ENCODE measurements at regions not wholly inside any gene's neighbourhood (a gene's known extent, or its start where the extent isn't known, plus 50 kb on each side); places are given as distances from the start of the nearest gene placed in this dataset.

DNA sequence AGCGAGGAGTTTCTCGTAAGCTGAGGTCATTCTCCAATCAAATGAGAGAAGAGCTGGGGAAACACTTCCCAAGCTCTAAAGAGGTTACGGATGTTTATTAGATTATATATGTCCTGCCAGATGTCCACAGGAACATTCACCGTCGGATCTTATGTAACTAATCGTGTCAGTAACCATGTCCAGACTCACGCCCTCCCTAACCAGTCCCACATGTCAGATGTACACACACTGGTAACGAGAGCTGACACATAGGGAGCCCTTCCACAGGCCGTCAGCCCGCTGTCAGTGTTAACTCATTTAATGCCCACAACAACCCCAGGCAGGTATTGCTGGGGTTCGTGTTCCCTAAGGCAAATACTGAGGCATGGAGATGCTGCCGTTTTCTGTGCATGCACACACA lies 223.7 kb upstream of the RTL1 start:
- H2AK5ac ChIP-seq (ENCODE audit: low read depth, low read length) = no peak overlapping the region
- H3K27ac ChIP-seq (ENCODE audit: insufficient read depth, low read length) = no peak overlapping the region
- no peak overlapping the region for H3K4me2 ChIP-seq (ENCODE audit: low read depth, low read length)
- H3K4me1 ChIP-seq (ENCODE audit: control insufficient read depth, insufficient read depth, low read length) = no peaks in the 10 kb centered on the region
- in situ Hi-C loops (cut with MboI; ENCODE audit: low sequenced_read_pairs) (no loop called here), intact Hi-C loops (cut with micrococcal nuclease) (no loop called here), dilution Hi-C loops (cut with HindIII; ENCODE audit: low sequenced_read_pairs, unreplicated experiment) (no loop called here)
- no peaks in the 10 kb centered on the region for H3K9me1 ChIP-seq (ENCODE audit: insufficient read depth, low read length)
- ChIA-PET POLR2A (ENCODE audit: unreplicated experiment) (no interaction called here), CTCF (no interaction called here)
- H3K4me3 ChIP-seq (ENCODE audit: insufficient read depth, low read depth, low read length) = no peak overlapping the region
- H4K8ac ChIP-seq (ENCODE audit: low read depth in 2 of 2, low read length in 2 of 2) = no peak overlapping the region
- no peak overlapping the region for H3K4ac ChIP-seq (ENCODE audit: low read depth, low read length)
- no peak overlapping the region for H2BK120ac ChIP-seq (ENCODE audit: low read depth, low read length)
- no peak overlapping the region for H3K23ac ChIP-seq (ENCODE audit: low read depth, low read length)
- peaks cover 3% of the 10 kb centered on the region; the same call in 1 of the 2 replicates for H3K9me3 ChIP-seq (ENCODE audit: control insufficient read depth, insufficient read depth, low read length)
- no peak overlapping the region for H4K5ac ChIP-seq (ENCODE audit: low read depth, low read length)
- no peak overlapping the region for H2AK9ac ChIP-seq (replicated peaks; ENCODE audit: low read depth, low read length, poor library complexity)
- peaks cover 15% of the 10 kb centered on the region for H3K27me3 ChIP-seq (ENCODE audit: control insufficient read depth, insufficient read depth, low read length)
- no peak overlapping the region for H3K14ac ChIP-seq (replicated peaks; ENCODE audit: low read depth, low read length)
- H2BK20ac ChIP-seq (ENCODE audit: low read depth, low read length) = no peak overlapping the region
- no peaks in the 10 kb centered on the region; the same call in 1 of the 2 replicates for H4K20me1 ChIP-seq (ENCODE audit: insufficient read depth, low read length)
- no peak overlapping the region for H2BK15ac ChIP-seq (ENCODE audit: low read depth, low read length)
- no TSS peak for BruUV-seq (replicated peaks)
- H3K36me3 ChIP-seq (ENCODE audit: control insufficient read depth, insufficient read depth, low read length) = no peaks in the 10 kb centered on the region
- H2AFZ ChIP-seq (replicated peaks; ENCODE audit: low read length, poor library complexity) = no peak overlapping the region
- TF ChIP-seq RCOR1 (IDR thresholded peaks at IDR 0.05; ENCODE audit: insufficient replicate concordance, low read length) (no peak), MXI1 (IDR thresholded peaks at IDR 0.05; ENCODE audit: borderline replicate concordance, low read depth, low read length) (no peak), NFE2L2 (IDR thresholded peaks at IDR 0.05; ENCODE audit: low read depth, low read length) (no peak), BHLHE40 (IDR thresholded peaks at IDR 0.05; ENCODE audit: low read depth, low read length) (no peak), CEBPB (IDR thresholded peaks at IDR 0.05; ENCODE audit: low read depth, low read length) (no peak), RAD21 (IDR thresholded peaks at IDR 0.05; ENCODE audit: low read length) (no peak), MAZ (IDR thresholded peaks at IDR 0.05; ENCODE audit: borderline replicate concordance, low read depth, low read length) (no peak), MAFK (IDR thresholded peaks at IDR 0.05; ENCODE audit: low read depth, low read length) (no peak)
- no peak overlapping the region for H3K18ac ChIP-seq (ENCODE audit: low read depth, low read length)
- H4K91ac ChIP-seq (ENCODE audit: insufficient read depth, low read depth, low read length) = no peak overlapping the region
- H3K9ac ChIP-seq (ENCODE audit: low read depth, low read length) = no peak overlapping the region
- no peak overlapping the region for H2BK5ac ChIP-seq (ENCODE audit: low read depth, low read length, poor library complexity, severe bottlenecking)
- 83% methylated on average over 3 of the region's 12 CpGs; no CpG with 5 or more reads in 1 of the 2 experiments for WGBS, 2 experiments (ENCODE audit: extremely low coverage in 2 of 2, insufficient read length in 1 of 2)
- DNase-seq (no peak), ATAC-seq (ENCODE audit: low read depth) (no peak)
- H3K79me1 ChIP-seq (ENCODE audit: low read depth in 1 of 2, low read length in 2 of 2) = no peaks in the 10 kb centered on the region
- no peak overlapping the region for H3K56ac ChIP-seq (ENCODE audit: extremely low read depth, insufficient read depth, low read length)
